Astrocyte (in vitro differentiated cells and primary cell): ENCODE measurements at regions not wholly inside any gene's neighbourhood (a gene's known extent, or its start where the extent isn't known, plus 50 kb on each side); places are given as distances from the start of the nearest gene placed in this dataset.
"Not testable (repeated sequence)": the region's sequence is repeated elsewhere in the genome, so short reads cannot be mapped to it uniquely, and the experiment has no call there.

ENCODE experiments used
- DNase-seq: peaks from one replicate; pipeline ENCODE4 v3.0.0-alpha.2; 2010; ENCODE audit warnings: low read depth
- FAIRE-seq: peaks from 2 replicates; lab custom pipeline; 2011; peaks lifted over from hg19 to GRCh38; lab: Jason Lieb, UNC
- H2AFZ ChIP-seq: 2 replicates; pipeline ENCODE4 v1.6.0; 2012; ENCODE audit warnings: low read depth, low read length, inconsistent platforms
- H3K27ac ChIP-seq: 2 replicates; pipeline ENCODE4 v1.5.1; 2011; ENCODE audit warnings: low read depth, low read length, inconsistent platforms
- H3K27me3 ChIP-seq: 2 replicates; pipeline ENCODE4 v1.6.0; 2011; ENCODE audit warnings: low read length, inconsistent platforms; ENCODE audit not compliant: insufficient read depth
- H3K36me3 ChIP-seq: 2 replicates; pipeline ENCODE4 v1.5.1; 2011; ENCODE audit warnings: low read length, inconsistent platforms; ENCODE audit not compliant: insufficient read depth
- H3K4me1 ChIP-seq: 2 replicates; pipeline ENCODE4 v1.5.1; 2011; ENCODE audit warnings: low read length, inconsistent platforms; ENCODE audit not compliant: insufficient read depth
- H3K4me2 ChIP-seq: 2 replicates; pipeline ENCODE4 v1.6.0; 2012; ENCODE audit warnings: low read length, inconsistent platforms
- H3K4me3 ChIP-seq: 2 replicates; pipeline ENCODE4 v1.5.1; 2011; ENCODE audit warnings: low read depth, mild to moderate bottlenecking, low read length, inconsistent platforms; ENCODE audit not compliant: insufficient read depth
- H3K79me2 ChIP-seq: 2 replicates; pipeline ENCODE4 v1.6.0; 2012; ENCODE audit warnings: mild to moderate bottlenecking, low read length, inconsistent platforms; ENCODE audit not compliant: insufficient read depth
- H3K9ac ChIP-seq: 2 replicates; pipeline ENCODE4 v1.6.0; 2012; ENCODE audit warnings: mild to moderate bottlenecking, low read length, inconsistent platforms
- H3K9me3 ChIP-seq: 2 replicates; pipeline ENCODE4 v1.5.1; 2012; ENCODE audit warnings: low read depth, mild to moderate bottlenecking, low read length, inconsistent platforms; ENCODE audit not compliant: insufficient read depth
- H4K20me1 ChIP-seq: 2 replicates; pipeline ENCODE4 v1.6.0; 2012; ENCODE audit warnings: low read length, inconsistent platforms; ENCODE audit not compliant: insufficient read depth
- H3K27ac Mint-ChIP-seq: one replicate; pipeline ENCODE4 v1.8.0; 2021; ENCODE audit warnings: mild to moderate bottlenecking, mixed read lengths; ENCODE audit not compliant: unreplicated experiment
- H3K27me3 Mint-ChIP-seq: one replicate; pipeline ENCODE4 v1.8.0; 2021; ENCODE audit warnings: low read depth, mixed read lengths; ENCODE audit not compliant: unreplicated experiment
- H3K36me3 Mint-ChIP-seq: one replicate; pipeline ENCODE4 v1.8.0; 2021; ENCODE audit warnings: low read depth, mixed read lengths; ENCODE audit not compliant: unreplicated experiment
- H3K4me1 Mint-ChIP-seq: one replicate; pipeline ENCODE4 v1.8.0; 2021; ENCODE audit warnings: low read depth, mixed read lengths; ENCODE audit not compliant: unreplicated experiment
- H3K4me3 Mint-ChIP-seq: one replicate; pipeline ENCODE4 v1.8.0; 2021; ENCODE audit warnings: mild to moderate bottlenecking, moderate library complexity, mixed read lengths; ENCODE audit not compliant: unreplicated experiment
- H3K9me3 Mint-ChIP-seq: one replicate; pipeline ENCODE4 v1.8.0; 2021; ENCODE audit warnings: mild to moderate bottlenecking, mixed read lengths; ENCODE audit not compliant: unreplicated experiment
- CTCF ChIP-seq: IDR thresholded peaks from 2 replicates; pipeline ENCODE4 v1.5.1; 2011; ENCODE audit warnings: low read depth, mild to moderate bottlenecking, inconsistent platforms, low read length, moderate library complexity; ENCODE audit not compliant: insufficient read depth
- EZH2 ChIP-seq: IDR thresholded peaks from 2 replicates; pipeline ENCODE4 v1.6.1; 2012; ENCODE audit warnings: mild to moderate bottlenecking, low read length, inconsistent platforms; ENCODE audit not compliant: insufficient read depth

DNA sequence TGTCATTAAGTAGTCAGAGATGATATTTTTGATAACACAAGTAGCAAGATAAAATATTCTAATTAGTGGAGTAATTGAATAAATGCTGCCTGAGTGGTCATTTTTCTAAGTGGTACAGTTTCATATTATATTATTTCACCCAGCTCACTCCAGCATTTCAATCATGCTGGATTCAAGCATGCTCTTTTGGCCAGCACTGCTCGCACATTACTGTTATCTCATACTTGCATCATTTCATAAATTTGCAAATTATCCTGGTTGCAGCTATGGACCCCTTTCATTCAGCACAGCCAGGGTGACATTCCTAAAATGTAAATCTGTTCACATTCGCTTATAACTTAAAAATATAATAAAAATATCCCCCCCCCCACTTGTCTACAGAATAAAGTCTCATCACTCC is 520.8 kb upstream of the CYLC2 start:
- no peak overlapping the region for H3K9ac ChIP-seq
- H3K4me1 Mint-ChIP-seq = no peaks in the 10 kb centered on the region
- no peaks in the 10 kb centered on the region for H3K27me3 ChIP-seq
- TF ChIP-seq CTCF (no peak), EZH2 (no peak)
- no peaks in the 10 kb centered on the region for H3K27me3 Mint-ChIP-seq
- no peaks in the 10 kb centered on the region for H3K79me2 ChIP-seq
- no peaks in the 10 kb centered on the region for H3K4me1 ChIP-seq
- peaks cover 3% of the 10 kb centered on the region for H3K9me3 Mint-ChIP-seq
- no peak overlapping the region for H3K4me3 ChIP-seq
- FAIRE-seq = no peak
- no peak overlapping the region for H3K4me3 Mint-ChIP-seq
- no peaks in the 10 kb centered on the region for H3K36me3 Mint-ChIP-seq
- H3K27ac ChIP-seq = no peak overlapping the region
- no peaks in the 10 kb centered on the region for H3K36me3 ChIP-seq
- no peaks in the 10 kb centered on the region for H4K20me1 ChIP-seq
- DNase-seq = no peak
- no peak overlapping the region for H3K4me2 ChIP-seq
- no peak overlapping the region for H2AFZ ChIP-seq
- H3K27ac Mint-ChIP-seq = no peak overlapping the region
- peaks cover 2% of the 10 kb centered on the region for H3K9me3 ChIP-seq

GRCh38 chr9:102469430-102469829 is 525.7 kb upstream of the CYLC2 start:
- H3K27me3 ChIP-seq, H3K27me3 Mint-ChIP-seq, H3K9ac ChIP-seq, H3K27ac ChIP-seq, DNase-seq, H3K27ac Mint-ChIP-seq, H3K36me3 ChIP-seq, H3K4me1 Mint-ChIP-seq, H3K36me3 Mint-ChIP-seq, H3K4me3 Mint-ChIP-seq, H3K9me3 Mint-ChIP-seq, H3K9me3 ChIP-seq, H3K4me3 ChIP-seq, H4K20me1 ChIP-seq, H3K4me2 ChIP-seq, H3K79me2 ChIP-seq, FAIRE-seq, H3K4me1 ChIP-seq, H2AFZ ChIP-seq: not testable (repeated sequence)

DNA sequence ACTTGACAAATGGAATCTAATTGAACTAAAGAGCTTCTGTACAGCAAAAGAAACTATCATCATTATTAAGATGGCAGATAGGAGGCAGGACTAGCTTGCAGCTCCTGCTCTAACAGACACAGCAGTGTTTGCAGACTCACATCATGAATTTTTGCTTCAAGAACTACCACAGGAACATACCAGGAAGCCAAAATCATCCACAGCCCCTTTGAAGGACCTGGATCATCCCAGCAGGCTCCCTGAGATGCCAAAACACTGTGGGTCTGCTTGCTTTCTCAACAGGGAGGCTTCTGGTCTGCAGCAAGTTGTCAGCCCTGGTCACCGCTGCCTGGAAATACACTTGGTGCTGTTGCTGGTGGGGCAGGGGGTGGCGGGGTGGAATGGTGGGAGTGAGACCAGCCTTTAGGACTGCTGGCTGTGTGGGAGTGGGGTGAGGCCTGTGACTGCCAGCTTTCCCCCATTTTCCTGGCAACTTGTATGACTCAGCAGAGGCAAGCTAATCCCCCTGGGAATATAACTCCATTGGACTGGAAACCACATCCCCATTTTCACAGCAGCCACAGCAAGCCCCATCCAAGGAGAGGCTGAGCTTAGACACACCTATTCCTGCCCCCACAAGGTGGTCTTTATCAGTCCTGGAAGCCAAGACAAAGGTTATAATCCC is 533.8 kb upstream of the CYLC2 start:
- H3K27me3 Mint-ChIP-seq = no peaks in the 10 kb centered on the region
- Histone ChIP-seq H3K27ac (no peak overlapping the region), H3K9me3 (no peaks in the 10 kb centered on the region), H4K20me1 (no peaks in the 10 kb centered on the region), H3K4me1 (no peaks in the 10 kb centered on the region), H2AFZ (no peak overlapping the region), H3K4me2 (no peak overlapping the region), H3K36me3 (no peaks in the 10 kb centered on the region), H3K27me3 (no peaks in the 10 kb centered on the region), H3K4me3 (no peak overlapping the region), H3K9ac (no peak overlapping the region), H3K79me2 (no peaks in the 10 kb centered on the region)
- no peak overlapping the region for H3K27ac Mint-ChIP-seq
- H3K9me3 Mint-ChIP-seq = peaks cover 3% of the 10 kb centered on the region
- DNase-seq (no peak), FAIRE-seq (no peak)
- TF ChIP-seq CTCF (no peak), EZH2 (no peak)
- no peak overlapping the region for H3K4me3 Mint-ChIP-seq
- no peaks in the 10 kb centered on the region for H3K4me1 Mint-ChIP-seq
- no peaks in the 10 kb centered on the region for H3K36me3 Mint-ChIP-seq
